SH-SY5Y (cell line): ENCODE measurements at regions not wholly inside any gene's neighbourhood (a gene's known extent, or its start where the extent isn't known, plus 50 kb on each side); places are given as distances from the start of the nearest gene placed in this dataset.

Experiments used
- GATA2 ChIP-seq: IDR thresholded peaks from 2 replicates; pipeline ENCODE4 v1.6.1; 2011; ENCODE audit warnings: mild to moderate bottlenecking, low read depth, low read length
- GATA3 ChIP-seq: IDR thresholded peaks from 2 replicates; pipeline ENCODE4 v1.6.1; 2011; ENCODE audit warnings: low read depth, mild to moderate bottlenecking, low read length, moderate library complexity

- TF ChIP-seq GATA2 (peak; percentile 71), GATA3 (peak; percentile 66; the same call in 1 of the 2 replicates)
Measured at GRCh38 chr7:8363407-8364015, 69.9 kb upstream of the NXPH1 start.
